LNCaP clone FGC (cell line): ENCODE measurements at regions not wholly inside any gene's neighbourhood (a gene's known extent, or its start where the extent isn't known, plus 50 kb on each side); places are given as distances from the start of the nearest gene placed in this dataset.

ENCODE experiments used
- DNase-seq: peaks from one replicate; pipeline ENCODE4 v3.0.0-alpha.2; 2011; ENCODE audit warnings: low read depth
- H3K4me3 ChIP-seq: 2 replicates; pipeline ENCODE4 v1.5.1; 2011; ENCODE audit warnings: mild to moderate bottlenecking, low read depth, low read length, control low read depth
- CTCF ChIP-seq: IDR thresholded peaks from 2 replicates; pipeline ENCODE4 v1.5.1; 2012; ENCODE audit warnings: mild to moderate bottlenecking; ENCODE audit not compliant: control insufficient read depth, insufficient read depth; ENCODE audit errors: extremely low read depth

- H3K4me3 ChIP-seq: no peak overlapping the region
- no peak for TF ChIP-seq CTCF
- no peak for DNase-seq
Observed at GRCh38 chr3:65039754-65040210, 352.0 kb upstream of the ADAMTS9 start.

DNA sequence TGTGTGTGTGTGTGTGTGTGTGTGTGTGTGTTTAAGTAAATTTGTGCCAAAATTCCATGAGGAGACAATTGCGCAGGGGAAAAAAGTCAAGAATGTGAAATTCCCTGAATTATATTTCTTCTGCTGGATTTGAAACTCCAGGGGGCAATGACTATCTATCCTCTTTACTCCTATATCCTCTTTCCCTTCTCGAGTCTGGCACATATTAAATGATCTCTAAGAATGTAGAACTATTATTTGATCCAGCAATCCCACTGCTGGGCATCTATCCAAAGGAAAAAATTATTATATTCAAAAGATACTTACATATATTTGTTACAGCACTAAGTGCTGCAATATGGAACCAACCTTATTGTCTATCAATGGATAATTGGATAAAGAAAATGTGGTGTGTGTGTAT, 350.1 kb upstream of the ADAMTS9 start:
- no peak for DNase-seq
- H3K4me3 ChIP-seq: no peak overlapping the region
- TF ChIP-seq CTCF: no peak

GRCh38 chr3:65035246-65035645, 347.4 kb upstream of the ADAMTS9 start:
- no peak for TF ChIP-seq CTCF
- no peak overlapping the region for H3K4me3 ChIP-seq
- no peak for DNase-seq

GRCh38 chr3:65033576-65033975, 345.8 kb upstream of the ADAMTS9 start:
- DNase-seq: no peak
- H3K4me3 ChIP-seq: no peak overlapping the region
- TF ChIP-seq CTCF: no peak

- DNase-seq: no peak
- no peak for TF ChIP-seq CTCF
Observed at GRCh38 chr3:65030847-65031463, 343.2 kb upstream of the ADAMTS9 start.

DNA sequence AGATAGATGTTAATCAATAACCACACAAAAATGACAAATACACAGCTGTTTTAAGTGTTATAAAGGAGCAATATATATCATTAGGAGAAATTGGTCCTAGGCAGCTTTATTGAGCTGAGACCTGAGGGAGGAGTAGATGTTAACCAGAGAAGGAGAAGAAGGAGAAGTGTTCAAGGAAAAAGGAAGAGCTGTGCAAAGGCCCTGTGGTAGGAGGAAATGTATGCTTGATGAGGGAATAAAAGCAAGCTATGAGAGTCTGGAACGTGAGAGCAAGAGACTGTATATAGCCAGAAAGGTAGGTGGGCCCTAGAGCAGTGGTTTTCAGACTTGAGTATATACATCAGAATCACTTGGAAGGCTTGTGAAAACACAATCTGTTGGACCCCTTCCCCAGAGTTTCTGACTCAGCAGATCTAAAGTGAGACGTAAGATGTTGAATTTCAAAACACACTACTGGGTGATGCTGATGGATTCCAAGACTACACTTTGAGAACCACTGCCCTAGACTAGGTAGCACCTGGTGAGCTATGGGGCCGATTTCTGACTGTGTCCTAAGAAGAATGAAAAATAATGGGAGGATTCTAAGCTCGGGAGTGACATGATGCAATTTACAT, 342.3 kb upstream of the ADAMTS9 start:
- no peak overlapping the region for H3K4me3 ChIP-seq
- DNase-seq: no peak
- no peak for TF ChIP-seq CTCF

More at GRCh38 chr3:65030847-65031463, 343.2 kb upstream of the ADAMTS9 start:
- no peak overlapping the region for H3K4me3 ChIP-seq

GRCh38 chr3:65029130-65029529, 341.3 kb upstream of the ADAMTS9 start:
- no peak for TF ChIP-seq CTCF
- no peak for DNase-seq
- H3K4me3 ChIP-seq: no peak overlapping the region
